ENCODE measurements at regions not wholly inside any gene's neighbourhood (a gene's known extent, or its start where the extent isn't known, plus 50 kb on each side); places are given as distances from the start of the nearest gene placed in this dataset.

DNA sequence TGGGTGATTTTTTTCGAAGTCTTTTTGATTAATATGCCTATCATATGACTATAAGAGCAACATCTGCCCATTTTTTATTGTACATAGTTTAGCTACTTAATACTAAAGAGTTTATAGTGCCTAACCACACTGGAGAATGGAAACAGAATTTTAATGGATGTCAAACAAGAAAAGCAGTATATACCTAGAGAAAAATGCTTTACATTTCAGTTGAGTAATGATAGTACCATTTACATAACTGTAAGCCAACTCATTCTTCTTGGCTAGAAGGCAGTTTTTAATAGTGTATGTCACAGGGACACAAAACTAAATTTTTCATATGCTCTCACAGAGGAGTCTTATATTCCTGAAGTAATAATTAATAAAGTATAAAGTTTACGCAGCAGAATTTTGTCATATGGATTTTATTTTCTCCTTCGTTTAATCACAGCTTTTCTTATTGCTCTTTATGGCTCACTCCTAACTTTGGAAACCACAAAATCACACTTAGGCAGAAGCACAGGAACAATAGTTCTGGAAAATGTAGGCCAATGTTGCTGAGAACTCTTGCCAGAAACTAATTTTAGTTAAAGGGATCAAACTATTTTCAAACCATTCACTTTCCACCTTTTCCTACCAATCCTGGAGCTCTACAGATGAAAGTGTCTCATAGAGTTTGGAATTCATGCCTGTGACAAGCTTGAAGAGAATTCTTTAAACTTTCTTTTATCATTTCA, 243.6 kb downstream of the ZIC1 start:
- TF ChIP-seq, protein P1, sequence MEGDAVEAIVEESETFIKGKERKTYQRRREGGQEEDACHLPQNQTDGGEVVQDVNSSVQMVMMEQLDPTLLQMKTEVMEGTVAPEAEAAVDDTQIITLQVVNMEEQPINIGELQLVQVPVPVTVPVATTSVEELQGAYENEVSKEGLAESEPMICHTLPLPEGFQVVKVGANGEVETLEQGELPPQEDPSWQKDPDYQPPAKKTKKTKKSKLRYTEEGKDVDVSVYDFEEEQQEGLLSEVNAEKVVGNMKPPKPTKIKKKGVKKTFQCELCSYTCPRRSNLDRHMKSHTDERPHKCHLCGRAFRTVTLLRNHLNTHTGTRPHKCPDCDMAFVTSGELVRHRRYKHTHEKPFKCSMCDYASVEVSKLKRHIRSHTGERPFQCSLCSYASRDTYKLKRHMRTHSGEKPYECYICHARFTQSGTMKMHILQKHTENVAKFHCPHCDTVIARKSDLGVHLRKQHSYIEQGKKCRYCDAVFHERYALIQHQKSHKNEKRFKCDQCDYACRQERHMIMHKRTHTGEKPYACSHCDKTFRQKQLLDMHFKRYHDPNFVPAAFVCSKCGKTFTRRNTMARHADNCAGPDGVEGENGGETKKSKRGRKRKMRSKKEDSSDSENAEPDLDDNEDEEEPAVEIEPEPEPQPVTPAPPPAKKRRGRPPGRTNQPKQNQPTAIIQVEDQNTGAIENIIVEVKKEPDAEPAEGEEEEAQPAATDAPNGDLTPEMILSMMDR (IDR thresholded peaks at IDR 0.05): no peak
- TF ChIP-seq POLR2A (IDR thresholded peaks at IDR 0.05): no peak
